RWPE1 (cell line): ENCODE measurements at regions not wholly inside any gene's neighbourhood (a gene's known extent, or its start where the extent isn't known, plus 50 kb on each side); places are given as distances from the start of the nearest gene placed in this dataset.

Experiments used
- CTCF ChIA-PET: fragments of 350-600 bp; sonication (Branson Sonifier 250); formaldehyde crosslinking; extraction: SDS; loops from one replicate; lab custom pipeline; 2021; lab: Yijun Ruan, JAX
- POLR2A ChIA-PET: fragments of 400-600 bp; formaldehyde crosslinking; extraction: SDS; loops from one replicate; lab custom pipeline; 2020; ENCODE audit warnings: antibody characterized with exemption; ENCODE audit not compliant: low non-redundant PET; lab: Yijun Ruan, JAX
- DNase-seq: peaks from one replicate; pipeline ENCODE4 v3.0.0; 2012; ENCODE audit warnings: low spot score
- H3K27ac ChIP-seq: fragments of 450-650 bp; 2 replicates; pipeline ENCODE4 v1.5.1; 2017
- TF ChIP-seq, protein P1 (sequence below): fragments of 450-650 bp; conservative IDR thresholded peaks from 2 replicates; pipeline ENCODE4 v1.5.1; 2017; ENCODE audit warnings: low read depth, mild to moderate bottlenecking

DNA sequence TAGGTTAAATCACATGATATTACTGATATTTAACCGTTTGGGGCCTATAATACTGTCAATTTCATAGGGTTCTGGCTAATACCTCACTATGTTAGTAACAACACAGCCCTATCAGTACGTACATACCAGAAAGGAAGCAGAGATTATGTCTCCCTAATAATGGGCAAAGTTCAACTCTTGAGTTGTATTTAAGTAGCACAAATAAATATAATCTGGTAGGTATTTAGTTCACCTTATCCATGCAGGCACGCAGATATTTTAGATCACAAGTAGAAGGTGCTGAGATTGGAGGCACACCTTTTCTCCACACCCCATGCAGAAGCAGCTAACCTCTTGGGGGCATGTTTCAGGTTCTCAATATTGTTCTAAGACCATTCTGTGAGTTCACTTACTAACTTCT, 118.9 kb downstream of the IRS1 start:
- POLR2A ChIA-PET, result no interaction called here

DNA sequence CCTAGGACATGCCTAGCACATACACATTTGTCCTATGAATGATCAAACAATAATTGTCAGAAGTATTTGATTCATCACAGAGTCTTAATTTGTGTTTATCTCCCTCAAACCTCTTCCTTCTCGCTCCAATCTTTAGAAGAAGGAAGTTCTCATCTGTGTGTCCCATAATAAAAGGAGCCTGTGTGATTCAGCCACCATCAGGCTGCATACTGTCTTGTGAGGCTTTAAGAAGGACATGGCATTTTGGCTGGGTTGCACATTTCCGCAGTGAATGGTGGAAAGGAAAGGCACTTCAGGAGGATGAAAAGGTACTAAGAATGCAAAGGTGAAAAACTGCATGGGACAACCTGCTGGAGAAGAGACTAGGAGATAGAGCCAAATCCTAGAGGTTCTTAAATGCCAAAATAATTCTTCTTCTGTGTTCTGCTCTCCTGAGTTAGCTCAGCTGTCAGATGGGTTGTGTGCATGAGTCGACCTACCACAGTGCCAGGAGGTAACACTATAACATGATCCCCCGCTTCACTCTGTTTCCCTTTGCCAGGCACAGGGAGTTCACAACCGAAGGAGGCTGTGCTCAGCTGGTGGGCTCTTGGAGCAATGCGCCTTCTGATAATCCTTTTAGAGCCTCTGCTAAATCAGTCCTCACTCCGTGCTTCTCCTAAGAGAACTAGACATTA, 120.1 kb downstream of the IRS1 start:
- DNase-seq, result no peak
- no peak overlapping the region for H3K27ac ChIP-seq
- TF ChIP-seq, protein P1, sequence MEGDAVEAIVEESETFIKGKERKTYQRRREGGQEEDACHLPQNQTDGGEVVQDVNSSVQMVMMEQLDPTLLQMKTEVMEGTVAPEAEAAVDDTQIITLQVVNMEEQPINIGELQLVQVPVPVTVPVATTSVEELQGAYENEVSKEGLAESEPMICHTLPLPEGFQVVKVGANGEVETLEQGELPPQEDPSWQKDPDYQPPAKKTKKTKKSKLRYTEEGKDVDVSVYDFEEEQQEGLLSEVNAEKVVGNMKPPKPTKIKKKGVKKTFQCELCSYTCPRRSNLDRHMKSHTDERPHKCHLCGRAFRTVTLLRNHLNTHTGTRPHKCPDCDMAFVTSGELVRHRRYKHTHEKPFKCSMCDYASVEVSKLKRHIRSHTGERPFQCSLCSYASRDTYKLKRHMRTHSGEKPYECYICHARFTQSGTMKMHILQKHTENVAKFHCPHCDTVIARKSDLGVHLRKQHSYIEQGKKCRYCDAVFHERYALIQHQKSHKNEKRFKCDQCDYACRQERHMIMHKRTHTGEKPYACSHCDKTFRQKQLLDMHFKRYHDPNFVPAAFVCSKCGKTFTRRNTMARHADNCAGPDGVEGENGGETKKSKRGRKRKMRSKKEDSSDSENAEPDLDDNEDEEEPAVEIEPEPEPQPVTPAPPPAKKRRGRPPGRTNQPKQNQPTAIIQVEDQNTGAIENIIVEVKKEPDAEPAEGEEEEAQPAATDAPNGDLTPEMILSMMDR, result no peak
- POLR2A ChIA-PET, result no interaction called here
- CTCF ChIA-PET, result no interaction called here

More for the DNA sequence above, 118.9 kb downstream of the IRS1 start:
- TF ChIP-seq, protein P1, result no peak
- CTCF ChIA-PET, result no interaction called here
- DNase-seq, result no peak
- H3K27ac ChIP-seq, result no peak overlapping the region

DNA sequence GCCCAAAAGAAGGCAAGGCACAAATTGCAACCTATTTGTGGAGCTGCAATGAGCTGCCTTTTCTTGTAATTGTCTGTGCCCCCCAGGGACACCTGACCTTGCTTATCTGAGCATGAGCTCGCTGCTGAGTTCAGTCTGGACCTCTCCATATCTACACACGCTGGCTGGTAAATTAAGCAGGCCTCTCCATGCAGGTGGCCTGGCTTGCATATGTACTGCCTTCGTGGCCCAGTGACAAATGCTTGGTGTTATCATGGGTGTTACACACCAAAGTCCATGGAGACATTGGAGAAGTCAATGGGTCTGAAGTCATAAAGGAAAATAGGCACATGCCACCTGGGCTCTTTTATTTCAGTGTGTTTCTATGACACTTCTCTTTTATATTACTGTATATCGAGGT, 121.2 kb downstream of the IRS1 start:
- ChIA-PET CTCF (no interaction called here), POLR2A (no interaction called here)
- TF ChIP-seq, protein P1, result no peak
- DNase-seq, result no peak
- H3K27ac ChIP-seq, result no peak overlapping the region

DNA sequence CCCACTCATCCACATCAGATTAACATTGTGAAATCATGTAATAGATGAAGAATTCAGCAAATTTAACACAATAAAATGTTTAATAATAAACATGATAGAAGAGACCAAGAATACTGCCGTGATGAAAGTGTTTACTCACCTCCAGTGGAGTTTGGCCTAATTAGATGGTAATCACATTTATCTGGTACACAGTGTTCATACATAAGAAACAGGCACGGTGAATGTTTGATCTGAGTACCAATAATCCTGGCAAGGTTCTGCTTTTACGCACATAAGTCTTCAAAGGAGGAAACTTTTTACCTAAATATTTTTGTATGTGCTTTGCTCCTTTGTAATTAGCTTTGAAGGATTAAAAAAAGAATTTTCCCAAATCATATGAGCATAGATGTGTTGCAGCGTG, 122.5 kb downstream of the IRS1 start:
- CTCF ChIA-PET, result interaction anchor here (0.6 kb wide), 1 partner anchor 66 kb away, joined by 3 read pairs; no protein-coding TSS in a partner anchor
- no peak for DNase-seq
- TF ChIP-seq, protein P1, result no peak
- POLR2A ChIA-PET, result no interaction called here
- H3K27ac ChIP-seq, result no peak overlapping the region

DNA sequence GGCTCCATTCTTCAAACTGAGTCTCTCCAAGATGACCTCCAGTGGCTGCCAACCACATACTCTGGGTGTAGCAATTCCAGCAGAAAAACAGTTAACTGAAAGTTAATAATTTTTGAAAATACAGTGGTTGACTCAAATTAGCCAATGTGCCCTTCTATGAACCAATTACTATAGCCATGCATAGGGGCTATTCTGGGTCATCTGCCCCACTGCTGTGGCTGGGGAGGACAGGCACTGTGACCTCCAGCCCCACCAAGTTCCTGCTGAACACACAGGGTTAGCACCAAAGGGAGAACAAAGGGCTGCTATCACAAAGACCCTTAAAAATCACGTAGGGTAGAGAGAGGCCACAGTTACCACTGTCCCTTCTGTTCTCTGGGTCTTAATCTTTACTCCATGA, 123.0 kb downstream of the IRS1 start:
- ChIA-PET CTCF (no interaction called here), POLR2A (no interaction called here)
- TF ChIP-seq, protein P1, result no peak
- DNase-seq, result no peak
- H3K27ac ChIP-seq, result no peak overlapping the region

DNA sequence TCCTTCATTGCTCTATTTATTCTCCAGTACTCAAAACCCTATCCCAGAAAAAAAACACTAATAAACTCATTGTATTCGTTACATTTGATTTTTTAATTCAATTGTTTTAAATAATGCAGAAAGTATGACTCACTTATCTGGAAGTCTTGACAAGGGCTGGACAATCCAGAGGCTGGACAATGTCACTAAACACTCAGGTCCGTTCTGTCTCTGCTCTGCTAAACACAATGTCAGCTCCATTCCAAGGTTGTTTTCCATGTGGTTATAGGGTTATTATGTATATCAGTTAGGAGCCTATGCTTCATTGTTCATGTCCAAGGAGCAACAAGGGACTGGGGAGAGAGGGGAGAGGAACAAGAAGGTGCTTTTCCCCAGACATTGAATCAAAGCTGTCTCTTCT, 125.5 kb downstream of the IRS1 start:
- ChIA-PET CTCF (no interaction called here), POLR2A (no interaction called here)
- H3K27ac ChIP-seq, result no peak overlapping the region
- no peak for DNase-seq
- TF ChIP-seq, protein P1, result no peak
